ENCODE measurements at regions not wholly inside any gene's neighbourhood (a gene's known extent, or its start where the extent isn't known, plus 50 kb on each side); places are given as distances from the start of the nearest gene placed in this dataset.

DNA sequence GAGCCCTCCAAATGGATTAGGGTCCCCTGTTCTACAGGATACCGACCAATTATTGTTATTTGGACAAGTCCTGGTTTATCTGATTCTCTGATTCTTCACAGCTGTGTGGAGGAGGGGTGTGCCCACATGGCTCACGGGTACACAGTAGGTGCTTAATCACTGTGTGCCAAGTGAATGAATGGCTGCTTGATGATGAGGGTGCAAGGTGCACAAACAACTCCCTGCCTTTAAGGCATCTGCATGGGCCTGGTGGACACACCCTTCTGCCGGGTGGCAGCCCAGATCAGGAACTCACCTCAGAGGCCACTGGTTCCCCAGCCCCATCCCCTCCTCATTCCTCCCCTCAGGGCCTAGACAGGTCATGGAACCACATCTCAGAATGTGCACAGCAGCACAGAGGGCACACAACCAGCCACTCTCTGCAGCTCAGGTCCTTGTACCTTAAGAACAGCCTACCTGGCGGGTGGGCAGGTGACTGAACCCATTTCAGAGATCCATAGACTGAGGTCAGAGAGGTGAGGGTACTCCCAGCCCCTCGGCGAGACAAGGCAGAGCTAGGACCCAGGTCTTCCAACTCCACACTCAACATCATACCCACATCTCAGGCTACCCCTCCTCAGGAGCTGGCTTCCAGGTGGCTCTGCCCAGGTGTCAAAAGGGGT lies 50.3 kb downstream of the SHANK2 start:
- DNase-seq: no peak

DNA sequence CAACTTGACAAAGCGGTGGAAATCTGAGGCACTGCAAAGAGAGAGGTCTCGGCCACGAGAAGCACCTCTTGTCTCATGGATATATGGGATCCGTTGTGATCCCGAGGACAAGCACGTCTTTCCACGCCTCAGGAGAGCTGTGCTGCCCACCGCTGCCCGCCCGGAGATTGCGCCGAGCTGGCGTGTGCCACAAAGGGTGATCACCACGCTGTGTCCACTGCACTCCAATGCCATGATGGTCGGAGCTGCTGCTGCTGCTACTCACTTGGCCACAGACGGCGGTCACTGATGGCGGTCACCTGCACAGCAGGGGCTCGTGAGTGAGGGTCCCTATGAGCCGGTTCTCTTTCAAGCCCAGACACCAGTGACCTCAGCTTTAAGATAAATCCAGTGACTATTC lies 51.1 kb downstream of the SHANK2 start:
- DNase-seq: no peak

GRCh38 chr11:71200761-71201160 lies 51.6 kb downstream of the SHANK2 start:
- DNase-seq: no peak

GRCh38 chr11:71200172-71200716 lies 52.1 kb downstream of the SHANK2 start:
- no peak for DNase-seq

DNA sequence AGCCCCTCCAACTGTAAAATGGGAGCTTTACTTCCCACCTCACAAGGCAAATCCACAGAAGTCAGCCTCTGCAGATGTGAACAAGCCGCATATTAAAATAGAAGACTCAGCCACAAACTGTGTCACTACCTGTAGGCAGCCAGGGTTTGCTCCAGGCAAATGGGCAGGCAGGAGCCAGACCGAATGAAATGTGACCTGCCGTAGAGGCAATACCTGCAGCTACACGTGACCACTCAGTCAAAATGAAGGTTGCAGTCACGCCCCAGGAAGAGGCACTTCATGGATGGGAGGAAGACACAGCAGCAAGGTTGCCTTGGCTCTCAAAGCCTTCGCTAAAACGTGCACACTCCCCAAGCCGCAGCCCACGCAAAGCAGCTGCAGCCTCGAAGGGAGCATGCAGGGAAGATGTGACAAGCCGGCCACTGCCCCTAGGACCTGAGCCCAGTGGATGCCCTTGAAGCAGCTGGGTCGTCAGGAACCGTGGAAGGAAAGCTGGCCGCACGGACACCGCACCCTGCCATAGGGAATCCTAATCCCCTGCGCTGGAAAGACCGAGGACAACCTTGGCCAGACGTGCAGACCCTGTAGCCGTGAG lies 53.1 kb downstream of the SHANK2 start:
- no peak for DNase-seq

GRCh38 chr11:71198823-71199165 lies 53.6 kb downstream of the SHANK2 start:
- DNase-seq: no peak

- DNase-seq: no peak
Observed at GRCh38 chr11:71198141-71198822, 54.1 kb downstream of the SHANK2 start.

DNA sequence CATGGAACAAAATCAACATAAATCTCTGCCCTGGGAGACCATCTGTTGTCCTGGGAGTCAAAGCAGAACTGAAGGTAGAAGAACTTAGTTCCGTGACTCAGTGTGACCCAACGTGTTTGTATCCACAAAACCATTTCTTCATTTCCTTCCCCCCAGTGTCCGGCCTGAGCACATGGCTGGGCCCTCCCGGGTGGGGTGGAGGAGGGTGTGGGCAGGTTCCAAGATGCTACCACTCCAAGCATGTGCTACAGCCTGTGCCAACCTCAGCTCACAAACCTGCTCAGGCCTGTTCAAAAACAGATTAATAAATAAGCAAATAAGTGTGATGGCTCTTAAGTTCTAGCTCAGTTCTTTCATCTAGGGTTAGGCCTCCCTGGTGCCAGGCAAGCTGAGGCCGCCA lies 55.3 kb downstream of the SHANK2 start:
- no peak for DNase-seq

DNA sequence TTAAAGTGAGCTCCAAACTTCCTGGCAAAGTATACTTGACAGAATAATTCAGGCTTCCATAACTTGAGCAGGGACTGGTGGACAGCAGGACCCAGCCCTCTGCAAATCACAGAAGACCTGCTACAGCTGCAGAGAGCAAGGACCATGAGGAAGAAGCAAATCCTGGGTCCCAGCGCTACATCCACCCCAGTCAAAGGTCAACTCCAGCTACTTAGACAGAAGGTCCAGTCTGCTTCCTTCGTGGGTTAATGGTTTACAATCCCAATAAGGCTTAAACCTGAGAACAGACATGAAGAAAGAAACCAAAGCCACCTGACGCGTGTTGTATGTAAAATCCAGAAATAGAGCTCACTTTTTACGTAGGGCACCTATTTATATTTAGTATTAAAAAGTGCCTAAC lies 57.7 kb downstream of the SHANK2 start:
- no peak for DNase-seq

GRCh38 chr11:71193431-71193830 lies 58.9 kb downstream of the SHANK2 start:
- DNase-seq: no peak

GRCh38 chr11:71192629-71193028 lies 59.7 kb downstream of the SHANK2 start:
- DNase-seq: no peak

GRCh38 chr11:71191201-71191600 lies 61.2 kb downstream of the SHANK2 start:
- no peak for DNase-seq

DNA sequence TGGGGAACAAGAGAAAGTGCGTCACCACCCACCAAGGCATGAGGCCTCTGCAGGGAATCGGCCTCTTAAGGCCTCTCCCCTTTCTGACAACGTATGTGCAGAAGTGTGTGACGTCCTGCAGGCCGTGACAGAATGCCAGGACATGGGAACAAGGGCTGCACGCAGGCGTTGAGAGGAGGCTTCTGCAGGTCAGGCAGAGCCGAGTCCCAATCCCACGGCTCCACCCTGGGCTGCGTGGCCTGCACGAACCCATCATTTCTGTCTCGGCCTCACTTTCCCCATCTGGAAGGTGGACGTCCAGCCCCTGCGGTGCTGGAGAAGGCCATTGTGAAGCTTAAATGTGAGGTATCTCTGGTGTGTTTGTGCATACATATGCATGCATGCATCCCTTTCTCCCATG lies 61.8 kb downstream of the SHANK2 start:
- DNase-seq: no peak

GRCh38 chr11:71189768-71190315 lies 62.5 kb downstream of the SHANK2 start:
- DNase-seq: no peak

GRCh38 chr11:71188886-71189767 lies 63.2 kb downstream of the SHANK2 start:
- no peak for DNase-seq

DNA sequence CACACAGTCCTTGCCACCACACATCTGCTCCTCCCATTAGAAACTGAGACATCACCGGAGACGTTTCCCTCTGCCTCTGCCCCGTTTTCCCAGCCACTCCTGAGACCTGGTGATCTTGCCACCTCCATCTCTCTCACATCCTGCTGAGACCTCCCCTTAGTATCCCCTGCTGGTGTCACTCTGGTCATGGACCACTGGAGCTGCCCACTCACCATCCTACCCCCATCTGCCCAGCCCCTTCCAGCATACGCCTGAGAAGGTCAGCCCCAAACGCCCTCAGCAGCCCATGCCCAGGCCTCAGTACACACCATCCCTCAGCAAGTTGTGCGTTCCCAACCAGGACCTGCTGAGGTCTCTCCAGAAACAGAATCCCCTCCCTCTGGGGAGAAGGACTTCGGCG lies 64.3 kb downstream of the SHANK2 start:
- DNase-seq: no peak

- DNase-seq: no peak
Observed at GRCh38 chr11:71186806-71187205, 65.6 kb downstream of the SHANK2 start.

GRCh38 chr11:71185411-71185810 lies 67.0 kb downstream of the SHANK2 start:
- no peak for DNase-seq

- DNase-seq: no peak
Observed at GRCh38 chr11:71184421-71185210, 67.8 kb downstream of the SHANK2 start.

- DNase-seq: no peak
Observed at GRCh38 chr11:71183878-71184277, 68.5 kb downstream of the SHANK2 start.

DNA sequence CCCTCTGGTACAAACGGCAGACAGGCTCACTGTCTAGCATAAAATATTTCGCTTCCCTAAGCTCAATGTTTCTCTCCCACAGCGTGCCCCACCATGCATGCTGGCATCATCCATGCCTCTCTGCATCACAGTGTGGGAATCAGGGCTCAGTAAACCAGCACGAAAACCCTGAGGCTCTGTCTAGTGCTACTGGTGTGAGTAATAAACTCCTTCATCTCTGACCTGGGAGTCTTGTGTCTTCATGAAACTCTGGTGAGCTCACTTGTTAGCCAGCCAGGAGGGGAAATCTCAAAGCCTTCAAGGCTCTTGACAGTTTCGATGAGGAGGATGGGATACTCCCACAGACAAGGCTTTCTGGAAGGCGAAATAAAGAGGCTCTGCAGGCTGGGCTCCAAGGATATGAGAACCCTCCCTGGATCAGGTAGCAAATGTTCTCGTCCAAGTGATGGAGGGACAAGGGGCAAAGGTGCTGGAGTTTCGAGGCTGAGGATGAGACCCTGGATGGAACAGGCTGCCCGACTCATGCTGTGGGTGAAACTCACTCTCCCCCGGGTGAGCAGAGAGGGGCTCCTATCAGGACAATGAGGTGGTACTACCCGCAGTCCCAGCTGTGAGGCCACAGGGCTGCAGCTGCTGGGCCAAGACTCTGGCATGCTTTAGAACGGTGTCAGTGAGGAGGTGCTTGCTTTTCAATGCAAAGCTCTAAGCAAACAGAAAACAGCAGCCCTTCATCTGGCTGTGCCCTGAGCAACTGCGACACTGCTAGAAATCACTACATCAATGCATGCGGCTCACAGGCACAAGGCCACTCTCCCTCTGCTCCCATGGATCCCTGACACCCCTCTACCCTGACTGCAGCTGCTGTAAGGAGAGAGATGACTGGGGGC lies 69.3 kb downstream of the SHANK2 start:
- DNase-seq: no peak
